Stimulated activated effector memory CD8-positive, alpha-beta T cell treated with anti-CD3 and anti-CD28 coated beads, Interleukin-12 subunit alpha, Interleukin-12 subunit beta, amount 100 ng/mL, for 72 hours (primary cell): ENCODE measurements at regions not wholly inside any gene's neighbourhood (a gene's known extent, or its start where the extent isn't known, plus 50 kb on each side); places are given as distances from the start of the nearest gene placed in this dataset.

Source experiments
- ATAC-seq: fragments of 150-1000 bp; cut with Tn5 transposase; 2 replicates; pipeline ENCODE4 v1.10.0; 2021
- DNase-seq, 2 donors: peaks; one replicate each; pipeline ENCODE4 v3.0.0; 2021 to 2022; ENCODE audit warnings: low spot score in 2 of 2
- H3K27ac Mint-ChIP-seq: one replicate; pipeline ENCODE4 v1.8.0; 2022; ENCODE audit warnings: mild to moderate bottlenecking, mixed read lengths
- H3K36me3 Mint-ChIP-seq: one replicate; pipeline ENCODE4 v1.8.0; 2022; ENCODE audit warnings: mild to moderate bottlenecking, mixed read lengths
- H3K4me1 Mint-ChIP-seq: one replicate; pipeline ENCODE4 v1.8.0; 2022; ENCODE audit warnings: mixed read lengths
- H3K4me3 Mint-ChIP-seq: one replicate; pipeline ENCODE4 v1.8.0; 2022; ENCODE audit warnings: mild to moderate bottlenecking, mixed read lengths
- H3K9me3 Mint-ChIP-seq: one replicate; pipeline ENCODE4 v1.8.0; 2022; ENCODE audit warnings: mixed read lengths

- no peak for DNase-seq
- Mint-ChIP-seq H3K4me3 (no peak overlapping the region), H3K36me3 (no peaks in the 10 kb centered on the region), H3K4me1 (no peaks in the 10 kb centered on the region), H3K9me3 (peaks cover 5% of the 10 kb centered on the region), H3K27ac (no peak overlapping the region)
- ATAC-seq = no peak
Observed at GRCh38 chr3:55413236-55413635, 73.9 kb downstream of the WNT5A start.

GRCh38 chr3:55412545-55412944, 74.6 kb downstream of the WNT5A start:
- H3K4me1 Mint-ChIP-seq = no peaks in the 10 kb centered on the region
- ATAC-seq (no peak), DNase-seq (no peak)
- no peak overlapping the region for H3K27ac Mint-ChIP-seq
- H3K36me3 Mint-ChIP-seq = no peaks in the 10 kb centered on the region
- H3K9me3 Mint-ChIP-seq = peaks cover 3% of the 10 kb centered on the region
- H3K4me3 Mint-ChIP-seq = no peak overlapping the region

GRCh38 chr3:55409806-55410205, 77.3 kb downstream of the WNT5A start:
- H3K4me1 Mint-ChIP-seq = no peaks in the 10 kb centered on the region
- H3K27ac Mint-ChIP-seq = no peak overlapping the region
- H3K4me3 Mint-ChIP-seq = no peak overlapping the region
- no peaks in the 10 kb centered on the region for H3K36me3 Mint-ChIP-seq
- no peaks in the 10 kb centered on the region for H3K9me3 Mint-ChIP-seq
- ATAC-seq (no peak), DNase-seq (no peak)

- Mint-ChIP-seq H3K36me3 (no peaks in the 10 kb centered on the region), H3K4me3 (no peak overlapping the region), H3K27ac (no peak overlapping the region), H3K9me3 (no peaks in the 10 kb centered on the region), H3K4me1 (no peaks in the 10 kb centered on the region)
- no peak for ATAC-seq
- DNase-seq = no peak
Observed at GRCh38 chr3:55408193-55408826, 78.8 kb downstream of the WNT5A start.

- Mint-ChIP-seq H3K4me3 (no peak overlapping the region), H3K27ac (no peak overlapping the region), H3K9me3 (no peaks in the 10 kb centered on the region), H3K36me3 (no peaks in the 10 kb centered on the region), H3K4me1 (no peaks in the 10 kb centered on the region)
- no peak for ATAC-seq
- DNase-seq = no peak
Observed at GRCh38 chr3:55407426-55407820, 79.7 kb downstream of the WNT5A start.

- ATAC-seq (no peak), DNase-seq (no peak)
- Mint-ChIP-seq H3K36me3 (no peaks in the 10 kb centered on the region), H3K27ac (no peak overlapping the region), H3K4me1 (no peaks in the 10 kb centered on the region), H3K4me3 (no peak overlapping the region), H3K9me3 (no peaks in the 10 kb centered on the region)
Observed at GRCh38 chr3:55406696-55407425, 80.2 kb downstream of the WNT5A start.

GRCh38 chr3:55405436-55405835, 81.7 kb downstream of the WNT5A start:
- ATAC-seq (no peak), DNase-seq (no peak)
- Mint-ChIP-seq H3K4me1 (no peaks in the 10 kb centered on the region), H3K9me3 (no peaks in the 10 kb centered on the region), H3K27ac (no peak overlapping the region), H3K4me3 (no peak overlapping the region), H3K36me3 (no peaks in the 10 kb centered on the region)

GRCh38 chr3:55402886-55403609, 84.1 kb downstream of the WNT5A start:
- Mint-ChIP-seq H3K4me1 (no peaks in the 10 kb centered on the region), H3K27ac (no peak overlapping the region), H3K4me3 (no peak overlapping the region), H3K9me3 (no peaks in the 10 kb centered on the region), H3K36me3 (no peaks in the 10 kb centered on the region)
- no peak for DNase-seq
- ATAC-seq = no peak

- DNase-seq (no peak), ATAC-seq (no peak)
- no peaks in the 10 kb centered on the region for H3K4me1 Mint-ChIP-seq
- H3K9me3 Mint-ChIP-seq = peaks cover 7% of the 10 kb centered on the region
- H3K27ac Mint-ChIP-seq = no peak overlapping the region
- H3K36me3 Mint-ChIP-seq = no peaks in the 10 kb centered on the region
- no peak overlapping the region for H3K4me3 Mint-ChIP-seq
Observed at GRCh38 chr3:55380561-55380960, 106.5 kb downstream of the WNT5A start.

GRCh38 chr3:55376753-55377347, 110.3 kb downstream of the WNT5A start:
- no peaks in the 10 kb centered on the region for H3K4me1 Mint-ChIP-seq
- H3K4me3 Mint-ChIP-seq = no peak overlapping the region
- peaks cover 15% of the 10 kb centered on the region for H3K9me3 Mint-ChIP-seq

GRCh38 chr3:55373423-55373822, 113.7 kb downstream of the WNT5A start:
- Mint-ChIP-seq H3K36me3 (no peaks in the 10 kb centered on the region), H3K4me1 (no peaks in the 10 kb centered on the region), H3K4me3 (no peak overlapping the region), H3K9me3 (peaks cover 16% of the 10 kb centered on the region), H3K27ac (no peak overlapping the region)
- ATAC-seq (no peak), DNase-seq (no peak)

More at GRCh38 chr3:55376753-55377347, 110.3 kb downstream of the WNT5A start:
- ATAC-seq = no peak
- no peak for DNase-seq
- Mint-ChIP-seq H3K36me3 (no peaks in the 10 kb centered on the region), H3K27ac (no peak overlapping the region)

GRCh38 chr3:55370272-55370671, 116.8 kb downstream of the WNT5A start:
- DNase-seq = no peak
- no peaks in the 10 kb centered on the region for H3K4me1 Mint-ChIP-seq
- no peaks in the 10 kb centered on the region for H3K36me3 Mint-ChIP-seq
- peaks cover 12% of the 10 kb centered on the region for H3K9me3 Mint-ChIP-seq
- H3K27ac Mint-ChIP-seq = no peak overlapping the region
- no peak overlapping the region for H3K4me3 Mint-ChIP-seq
- no peak for ATAC-seq

GRCh38 chr3:55369141-55369847, 117.8 kb downstream of the WNT5A start:
- ATAC-seq (no peak), DNase-seq (no peak)
- Mint-ChIP-seq H3K9me3 (peaks cover 6% of the 10 kb centered on the region), H3K4me1 (no peaks in the 10 kb centered on the region), H3K4me3 (no peak overlapping the region), H3K36me3 (no peaks in the 10 kb centered on the region), H3K27ac (no peak overlapping the region)

GRCh38 chr3:55368366-55368765, 118.7 kb downstream of the WNT5A start:
- Mint-ChIP-seq H3K4me3 (no peak overlapping the region), H3K27ac (no peak overlapping the region), H3K36me3 (no peaks in the 10 kb centered on the region), H3K9me3 (peaks cover 6% of the 10 kb centered on the region), H3K4me1 (no peaks in the 10 kb centered on the region)
- DNase-seq (no peak), ATAC-seq (no peak)

- no peak for ATAC-seq
- Mint-ChIP-seq H3K4me1 (no peaks in the 10 kb centered on the region), H3K4me3 (no peak overlapping the region), H3K27ac (no peak overlapping the region), H3K9me3 (peaks cover 3% of the 10 kb centered on the region), H3K36me3 (no peaks in the 10 kb centered on the region)
- no peak for DNase-seq
Observed at GRCh38 chr3:55367384-55367783, 119.7 kb downstream of the WNT5A start.
